ENCODE measurements at regions not wholly inside any gene's neighbourhood (a gene's known extent, or its start where the extent isn't known, plus 50 kb on each side); places are given as distances from the start of the nearest gene placed in this dataset.

DNA sequence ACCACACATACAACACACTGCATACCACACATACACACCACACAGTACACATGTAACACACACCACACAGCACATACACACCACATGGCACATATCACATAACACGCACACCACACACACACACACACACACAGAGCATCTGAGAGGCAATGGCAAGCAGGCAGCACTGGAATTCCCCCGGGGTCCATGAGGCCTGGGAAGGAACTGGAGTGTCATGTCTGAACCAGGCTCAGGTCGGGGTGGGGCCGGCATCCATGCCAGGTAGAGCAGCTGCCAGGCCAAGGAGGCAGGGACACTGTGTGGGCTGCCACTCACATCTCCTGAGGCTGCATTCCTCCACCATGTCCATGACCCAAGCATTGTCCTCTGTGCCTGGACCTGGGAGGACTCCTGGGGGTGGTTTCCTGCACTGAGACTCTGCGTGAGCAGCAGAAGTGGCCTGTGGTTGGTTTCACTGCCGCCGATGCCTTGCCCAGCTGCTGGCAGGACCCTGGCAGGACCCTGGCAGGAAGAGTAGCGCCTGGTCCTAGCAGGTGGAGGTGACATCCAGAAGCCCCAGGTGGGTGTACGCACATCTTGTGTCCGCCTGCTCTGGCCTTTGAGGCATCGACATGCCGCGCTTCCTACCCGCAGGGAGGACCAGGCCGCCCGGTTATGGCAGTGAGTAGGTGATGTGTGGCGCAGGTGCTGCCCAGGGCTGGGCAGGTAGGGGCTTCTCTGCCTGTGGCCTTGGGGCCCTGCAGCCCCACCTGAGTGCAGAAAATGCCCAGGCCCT lies 1280.4 kb downstream of the TBC1D22A start:
- Mint-ChIP-seq H3K4me3 (no peak overlapping the region), H3K9me3 (no peaks in the 10 kb centered on the region), H3K27me3 (peaks cover 9% of the 10 kb centered on the region), H3K27ac (peak overlapping the region in 1 of 3 donors; percentile 73), H3K36me3 (peaks cover 2% of the 10 kb centered on the region), H3K4me1 (peaks cover 0 to 7% (median 2%) of the 10 kb centered on the region in 3 donors)

DNA sequence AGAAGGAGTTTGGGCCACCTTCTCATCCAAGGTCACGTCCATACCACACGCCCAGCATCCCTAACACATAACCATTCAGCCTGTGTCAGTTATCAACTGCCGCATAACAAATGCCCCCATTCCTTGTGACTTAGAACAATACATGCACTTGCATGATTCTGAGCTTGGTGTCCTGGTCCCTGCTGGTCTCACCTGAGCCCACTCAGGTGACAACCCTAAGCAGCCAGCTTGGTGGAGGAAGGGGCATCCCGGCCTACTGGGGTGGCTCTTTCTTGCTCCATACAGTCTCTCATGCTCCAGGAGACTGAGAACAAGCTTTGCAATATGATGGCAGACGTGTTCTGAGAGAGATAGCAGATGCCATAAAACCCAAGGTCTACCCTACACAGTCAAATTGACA lies 1276.9 kb downstream of the TBC1D22A start:
- H3K4me1 Mint-ChIP-seq = peaks cover 0 to 3% (median 0%) of the 10 kb centered on the region in 3 donors
- H3K36me3 Mint-ChIP-seq = peaks cover 2% of the 10 kb centered on the region
- no peak overlapping the region for H3K4me3 Mint-ChIP-seq
- H3K27ac Mint-ChIP-seq = no peak overlapping the region
- no peaks in the 10 kb centered on the region for H3K9me3 Mint-ChIP-seq
- peaks cover 18% of the 10 kb centered on the region for H3K27me3 Mint-ChIP-seq

DNA sequence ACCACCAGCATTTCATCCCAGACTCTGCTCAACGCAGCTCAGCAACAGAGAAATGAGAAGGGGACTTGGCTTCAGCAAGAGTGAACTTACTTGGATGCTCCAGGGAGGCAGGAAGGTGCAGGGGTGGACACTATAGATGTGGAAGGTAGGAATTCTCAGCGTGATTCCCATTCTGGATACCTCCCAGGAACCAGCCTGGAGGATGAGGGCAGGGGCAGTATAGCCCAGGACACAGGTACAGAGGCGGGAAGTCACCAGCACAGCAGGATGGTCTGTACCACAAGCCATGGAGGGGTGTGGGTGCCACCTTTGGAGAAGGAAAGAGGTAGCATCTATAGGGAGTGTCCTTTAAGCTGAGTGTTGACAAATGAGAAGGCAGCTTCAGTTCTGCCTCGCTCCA lies 1275.2 kb downstream of the TBC1D22A start:
- Mint-ChIP-seq H3K4me1 (no peaks in the 10 kb centered on the region), H3K36me3 (peaks cover 2% of the 10 kb centered on the region), H3K4me3 (no peak overlapping the region), H3K9me3 (no peaks in the 10 kb centered on the region), H3K27me3 (peaks cover 14% of the 10 kb centered on the region), H3K27ac (no peak overlapping the region)

DNA sequence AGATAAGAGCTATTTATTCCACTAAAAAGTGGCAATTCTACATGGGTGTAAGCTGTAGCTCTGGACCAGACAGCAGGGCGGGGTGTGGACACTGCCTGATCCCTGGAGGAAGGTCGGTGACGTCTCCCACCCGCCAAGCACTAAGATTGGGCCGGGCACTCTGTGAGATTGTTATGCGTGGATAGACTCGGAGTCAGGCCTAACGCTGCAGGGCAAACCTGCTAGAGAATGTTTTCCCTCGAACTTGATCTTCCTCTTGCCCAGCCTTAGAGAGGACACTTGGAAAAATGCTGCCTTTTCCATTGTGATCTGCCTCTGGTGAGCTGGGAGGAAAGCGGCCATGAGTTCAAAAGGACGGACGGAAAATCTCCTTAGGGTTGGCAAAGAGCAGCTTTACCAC lies 1273.4 kb downstream of the TBC1D22A start:
- Mint-ChIP-seq H3K9me3 (no peaks in the 10 kb centered on the region), H3K4me3 (no peak overlapping the region), H3K27me3 (peaks cover 13% of the 10 kb centered on the region), H3K36me3 (no peaks in the 10 kb centered on the region), H3K4me1 (no peaks in the 10 kb centered on the region), H3K27ac (no peak overlapping the region)

DNA sequence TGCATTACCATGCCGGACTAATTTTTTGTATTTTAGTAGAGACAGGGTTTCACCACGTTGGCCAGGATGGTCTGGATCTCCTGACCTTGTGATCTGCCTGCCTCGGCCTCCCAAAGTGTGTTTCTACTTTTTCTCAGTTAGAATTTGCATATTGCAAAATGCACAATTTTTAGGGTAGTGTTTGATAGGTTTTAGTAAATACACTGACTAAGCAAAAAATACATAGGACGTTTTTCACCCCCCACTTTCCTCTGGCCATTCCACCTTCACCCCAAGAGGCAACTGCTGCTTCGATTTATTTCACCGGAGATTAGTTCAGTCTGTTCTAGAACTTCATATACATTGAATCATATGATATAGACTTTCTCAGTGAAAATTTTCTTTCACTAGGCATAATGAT lies 1269.1 kb downstream of the TBC1D22A start:
- Mint-ChIP-seq H3K4me3 (no peak overlapping the region), H3K27ac (no peak overlapping the region), H3K36me3 (no peaks in the 10 kb centered on the region), H3K9me3 (no peaks in the 10 kb centered on the region), H3K4me1 (no peaks in the 10 kb centered on the region), H3K27me3 (peaks cover 1% of the 10 kb centered on the region)

DNA sequence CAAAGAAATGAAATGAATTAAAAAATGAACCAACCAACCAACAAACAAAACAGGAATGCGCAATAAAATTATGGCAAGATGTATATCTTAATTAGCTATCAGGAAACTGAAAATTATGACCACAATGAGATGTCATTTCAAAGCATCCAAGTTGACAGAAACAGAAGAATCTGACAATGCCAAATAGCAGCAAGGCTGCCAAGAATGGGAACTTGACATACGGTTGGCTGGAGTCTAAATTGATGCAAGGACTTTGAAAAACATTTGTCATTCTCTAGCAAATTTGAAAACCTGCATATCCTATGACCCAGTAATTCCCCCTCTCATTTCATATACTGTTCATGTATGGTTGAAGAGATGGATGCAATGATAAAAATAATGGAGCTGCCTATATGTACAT lies 1262.6 kb downstream of the TBC1D22A start:
- peaks cover 3% of the 10 kb centered on the region for H3K27me3 Mint-ChIP-seq
- peaks cover 0 to 8% (median 6%) of the 10 kb centered on the region in 3 donors for H3K4me1 Mint-ChIP-seq
- H3K4me3 Mint-ChIP-seq = no peak overlapping the region
- peaks cover 4 to 12% (median 6%) of the 10 kb centered on the region in 3 donors for H3K9me3 Mint-ChIP-seq
- H3K27ac Mint-ChIP-seq = no peak overlapping the region
- peaks cover 3% of the 10 kb centered on the region for H3K36me3 Mint-ChIP-seq

DNA sequence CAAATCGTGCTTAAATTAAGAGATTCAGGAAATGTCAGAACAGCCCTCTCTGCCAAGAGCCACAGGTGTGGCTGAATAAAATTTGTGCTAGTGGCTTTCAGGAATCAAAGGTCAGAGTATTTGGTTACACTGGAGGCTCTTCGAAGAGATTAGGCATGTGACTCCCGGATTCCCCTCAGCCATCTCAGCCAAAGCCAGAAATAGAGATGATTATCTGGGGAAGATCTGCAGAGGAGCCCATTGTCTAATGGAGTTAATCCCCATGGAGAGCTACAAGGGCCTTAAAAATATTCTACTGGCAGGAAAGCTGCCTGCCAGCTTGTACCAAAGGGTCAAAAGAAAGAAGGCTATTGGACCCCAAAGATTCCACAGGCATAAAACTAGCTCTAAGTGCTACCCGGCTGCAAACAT lies 1259.5 kb downstream of the TBC1D22A start:
- no peak overlapping the region for H3K4me3 Mint-ChIP-seq
- peaks cover 10 to 26% (median 14%) of the 10 kb centered on the region in 3 donors for H3K9me3 Mint-ChIP-seq
- H3K27me3 Mint-ChIP-seq = peaks cover 19% of the 10 kb centered on the region
- peaks cover 0 to 8% (median 6%) of the 10 kb centered on the region in 3 donors for H3K4me1 Mint-ChIP-seq
- peaks cover 3% of the 10 kb centered on the region for H3K36me3 Mint-ChIP-seq
- no peak overlapping the region for H3K27ac Mint-ChIP-seq

DNA sequence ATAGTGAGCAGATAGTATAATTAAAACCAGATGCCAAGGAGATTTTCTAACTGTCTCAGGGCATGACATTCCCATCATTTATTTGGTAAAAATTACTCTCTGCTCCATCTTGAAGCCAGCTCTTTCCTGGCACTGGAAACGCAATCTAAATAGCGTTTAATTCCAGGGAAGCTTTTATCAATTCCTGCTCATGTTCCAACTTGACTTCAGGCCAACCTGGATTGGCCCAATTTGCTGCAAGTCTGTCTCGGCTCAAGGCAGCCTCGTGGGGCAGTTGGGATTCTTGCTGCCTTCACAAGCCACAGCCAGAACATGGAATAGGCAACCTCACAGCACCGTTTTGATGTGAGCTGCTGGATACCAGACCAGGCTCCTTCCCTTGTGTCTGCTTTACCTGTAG lies 1255.9 kb downstream of the TBC1D22A start:
- Mint-ChIP-seq H3K4me1 (peaks cover 0 to 2% (median 1%) of the 10 kb centered on the region in 3 donors), H3K27ac (peak overlapping the region in 1 of 3 donors; percentile 59), H3K27me3 (peaks cover 20% of the 10 kb centered on the region)

DNA sequence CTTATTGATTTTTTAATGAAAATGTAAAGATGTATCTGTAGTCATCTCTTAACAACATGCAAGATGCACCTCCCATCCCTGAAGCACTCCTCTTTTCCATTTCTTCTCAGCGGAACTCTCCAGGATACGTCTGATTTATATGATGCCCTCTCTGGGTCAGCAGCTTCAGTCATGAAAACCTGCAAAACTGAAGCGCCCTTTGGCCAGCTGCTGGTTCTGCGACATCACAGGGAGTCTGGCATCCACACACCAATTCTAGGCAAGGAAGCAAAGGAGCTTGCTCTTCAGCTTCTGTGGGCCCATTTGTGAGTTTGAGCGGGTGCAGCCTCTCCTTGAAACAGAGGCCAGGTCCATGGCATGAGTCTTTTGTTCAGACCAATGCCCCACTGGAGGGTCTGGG lies 1253.3 kb downstream of the TBC1D22A start:
- Mint-ChIP-seq H3K27ac (no peak overlapping the region), H3K4me3 (no peak overlapping the region), H3K27me3 (peaks cover 20% of the 10 kb centered on the region), H3K4me1 (no peaks in the 10 kb centered on the region), H3K9me3 (peaks cover 6 to 20% (median 11%) of the 10 kb centered on the region in 3 donors), H3K36me3 (peaks cover 2% of the 10 kb centered on the region)

More for the DNA sequence above, 1255.9 kb downstream of the TBC1D22A start:
- peaks cover 10 to 26% (median 14%) of the 10 kb centered on the region in 3 donors for H3K9me3 Mint-ChIP-seq
- no peak overlapping the region for H3K4me3 Mint-ChIP-seq
- peaks cover 5% of the 10 kb centered on the region for H3K36me3 Mint-ChIP-seq

DNA sequence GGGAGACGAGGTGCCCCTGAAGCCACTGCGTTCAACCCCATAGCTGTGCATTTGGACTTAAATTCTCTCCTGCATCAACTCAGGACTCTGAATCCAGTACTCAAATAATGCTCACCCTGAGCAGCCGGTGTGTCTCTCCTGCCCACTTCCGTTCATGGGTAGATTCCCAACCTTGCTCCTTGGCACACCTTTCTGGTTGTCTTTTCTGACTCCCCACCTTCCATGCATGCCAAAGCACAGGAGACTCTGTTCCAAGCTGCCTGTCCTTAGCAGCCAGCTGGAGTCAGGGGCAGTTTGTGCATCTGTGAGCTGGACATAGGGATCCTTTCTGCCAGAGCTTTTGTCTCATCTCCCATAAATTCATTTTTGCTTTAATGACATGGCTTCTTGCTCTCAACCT lies 1242.5 kb downstream of the TBC1D22A start:
- Mint-ChIP-seq H3K4me3 (no peak overlapping the region), H3K27me3 (peaks cover 1% of the 10 kb centered on the region), H3K36me3 (peaks cover 3% of the 10 kb centered on the region), H3K4me1 (no peaks in the 10 kb centered on the region), H3K27ac (no peak overlapping the region), H3K9me3 (peaks cover 0 to 3% (median 0%) of the 10 kb centered on the region in 3 donors)

DNA sequence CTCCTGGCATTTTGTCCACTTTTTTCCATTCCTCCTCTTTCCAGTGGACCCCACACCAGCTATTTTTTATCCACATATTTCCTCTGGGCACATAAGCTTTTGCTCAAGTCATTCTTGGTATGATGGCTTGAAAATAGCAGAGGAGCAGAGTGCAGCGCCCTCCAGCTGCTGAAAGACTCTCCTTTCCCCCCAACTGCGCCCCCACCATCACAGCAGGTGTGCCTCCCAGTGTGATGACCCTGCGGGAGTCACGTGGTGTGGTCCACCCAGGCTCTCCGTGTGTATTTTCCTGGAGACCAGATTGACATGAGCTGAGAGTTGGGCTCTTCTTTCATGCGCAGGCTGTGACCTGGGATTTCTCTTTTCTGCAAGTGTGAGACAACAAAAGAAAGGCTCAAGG lies 1241.6 kb downstream of the TBC1D22A start:
- no peak overlapping the region for H3K4me3 Mint-ChIP-seq
- H3K27ac Mint-ChIP-seq = no peak overlapping the region
- H3K9me3 Mint-ChIP-seq = peaks cover 0 to 3% (median 0%) of the 10 kb centered on the region in 3 donors
- no peaks in the 10 kb centered on the region for H3K4me1 Mint-ChIP-seq
- H3K36me3 Mint-ChIP-seq = peaks cover 3% of the 10 kb centered on the region
- peaks cover 1% of the 10 kb centered on the region for H3K27me3 Mint-ChIP-seq

DNA sequence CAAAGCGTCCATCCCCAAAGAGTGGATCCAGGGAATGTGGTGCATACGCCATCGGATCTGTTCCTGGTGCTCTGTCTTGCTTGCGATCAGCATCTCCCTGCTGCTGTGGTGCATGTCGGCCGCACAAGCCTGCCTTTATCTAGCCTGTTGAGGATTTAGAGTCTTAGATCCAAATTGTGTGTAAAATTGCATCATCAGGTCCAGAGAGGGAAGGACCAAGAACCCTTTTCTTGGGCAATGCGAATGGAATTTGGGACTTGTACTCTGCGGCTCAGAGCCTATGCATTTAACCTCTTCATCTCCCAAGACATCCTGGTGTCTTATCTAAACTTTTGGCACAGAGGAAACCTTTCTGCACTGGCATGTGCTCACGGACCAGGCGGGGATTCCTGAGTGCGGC lies 1238.7 kb downstream of the TBC1D22A start:
- H3K27ac Mint-ChIP-seq = no peak overlapping the region
- peaks cover 3% of the 10 kb centered on the region for H3K36me3 Mint-ChIP-seq
- peaks cover 1% of the 10 kb centered on the region for H3K27me3 Mint-ChIP-seq
- no peak overlapping the region for H3K4me3 Mint-ChIP-seq
- peaks cover 0 to 3% (median 0%) of the 10 kb centered on the region in 3 donors for H3K9me3 Mint-ChIP-seq
- H3K4me1 Mint-ChIP-seq = peaks cover 4 to 7% (median 6%) of the 10 kb centered on the region in 3 donors

DNA sequence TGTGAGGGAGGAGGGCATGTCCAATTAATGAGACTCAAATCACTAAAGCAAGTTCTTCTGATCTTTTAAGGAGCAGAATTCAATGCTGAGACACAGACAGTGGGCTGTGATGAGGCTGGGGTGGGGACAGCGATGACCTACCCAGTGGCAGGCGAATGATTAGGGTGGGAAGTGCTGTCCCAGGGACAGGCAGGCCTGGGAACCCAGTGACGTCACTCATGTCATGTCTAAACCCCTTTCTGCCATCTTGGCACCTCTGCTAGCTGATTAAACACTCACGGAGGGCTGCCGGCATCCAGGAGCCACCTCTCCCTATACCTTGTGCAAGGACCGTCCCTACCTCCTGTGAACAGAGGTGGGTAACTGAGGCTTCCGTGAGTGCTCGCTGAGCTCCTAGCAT lies 1235.2 kb downstream of the TBC1D22A start:
- Mint-ChIP-seq H3K27me3 (peaks cover 3% of the 10 kb centered on the region), H3K27ac (no peak overlapping the region), H3K9me3 (peaks cover 0 to 3% (median 0%) of the 10 kb centered on the region in 3 donors), H3K36me3 (peaks cover 3% of the 10 kb centered on the region), H3K4me1 (peaks cover 4 to 8% (median 6%) of the 10 kb centered on the region in 3 donors), H3K4me3 (no peak overlapping the region)

DNA sequence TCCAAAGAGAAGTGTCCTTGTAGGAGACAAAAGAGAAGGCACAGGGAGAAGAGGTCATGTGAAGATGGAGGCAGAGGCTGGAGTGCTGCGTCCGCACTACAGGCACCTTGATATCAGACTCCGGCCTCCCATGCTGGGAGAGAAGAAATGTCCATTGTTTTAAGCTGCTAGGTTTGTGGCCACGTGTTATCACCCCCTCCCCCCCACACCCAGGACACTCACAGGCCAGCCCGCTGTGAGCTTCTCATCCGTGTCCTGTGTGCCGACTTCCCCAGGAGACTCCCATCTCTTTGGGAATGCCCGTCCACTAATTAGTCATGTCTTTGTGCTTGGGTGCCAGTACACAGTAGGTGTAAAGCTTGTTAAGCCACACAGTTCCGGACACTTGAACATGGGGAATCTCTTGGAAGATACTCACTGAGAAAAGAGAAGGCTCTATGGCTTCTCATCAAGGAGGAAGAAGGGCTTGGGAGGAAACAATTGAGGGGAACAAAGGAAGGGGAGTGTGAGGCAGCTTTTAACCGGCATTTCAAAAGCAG lies 1234.7 kb downstream of the TBC1D22A start:
- H3K27ac Mint-ChIP-seq = peak overlapping the region in 2 of 3 donors; percentile 4 to 9
- H3K4me3 Mint-ChIP-seq = no peak overlapping the region

DNA sequence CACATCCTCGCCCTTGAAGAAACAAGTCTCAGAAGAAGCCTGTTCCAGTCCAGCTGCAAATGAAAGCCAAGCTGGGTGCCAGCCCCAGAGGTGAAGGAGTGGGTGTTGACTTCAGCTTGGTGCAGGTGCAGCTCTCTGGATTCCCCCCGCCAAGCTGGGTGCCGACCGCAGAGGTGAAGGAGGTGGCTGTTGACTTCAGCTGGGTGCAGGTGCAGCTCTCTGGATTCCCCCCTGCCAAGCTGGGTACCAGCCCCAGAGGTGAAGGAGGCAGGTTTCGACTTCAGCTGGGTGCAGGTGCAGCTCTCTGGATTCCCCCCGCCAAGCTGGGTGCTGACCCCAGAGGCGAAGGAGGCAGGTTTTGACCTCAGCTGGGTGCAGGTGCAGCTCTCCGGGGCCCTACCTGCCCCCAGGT lies 1234.0 kb downstream of the TBC1D22A start:
- H3K36me3 Mint-ChIP-seq = no peaks in the 10 kb centered on the region
- H3K9me3 Mint-ChIP-seq = peaks cover 0 to 3% (median 0%) of the 10 kb centered on the region in 3 donors
- peak overlapping the region; percentile 4 to 31 (median 9) for H3K27ac Mint-ChIP-seq
- H3K4me1 Mint-ChIP-seq = peaks cover 4 to 8% (median 6%) of the 10 kb centered on the region in 3 donors
- H3K4me3 Mint-ChIP-seq = peak overlapping the region in 1 of 4 donors; percentile 3
- peaks cover 4% of the 10 kb centered on the region for H3K27me3 Mint-ChIP-seq

More for the DNA sequence above, 1234.7 kb downstream of the TBC1D22A start:
- H3K36me3 Mint-ChIP-seq = peaks cover 3% of the 10 kb centered on the region
- H3K4me1 Mint-ChIP-seq = peaks cover 4 to 8% (median 6%) of the 10 kb centered on the region in 3 donors
- H3K9me3 Mint-ChIP-seq = peaks cover 0 to 3% (median 0%) of the 10 kb centered on the region in 3 donors
- peaks cover 3% of the 10 kb centered on the region for H3K27me3 Mint-ChIP-seq
